ENCODE measurements at regions not wholly inside any gene's neighbourhood (a gene's known extent, or its start where the extent isn't known, plus 50 kb on each side); places are given as distances from the start of the nearest gene placed in this dataset.

GRCh38 chr9:27755846-27756245 lies 182.6 kb upstream of the C9orf72 start:
- DNase-seq: no peak

- no peak for DNase-seq
Observed at GRCh38 chr9:27756418-27756817, 183.1 kb upstream of the C9orf72 start.

GRCh38 chr9:27763831-27764230 lies 190.6 kb upstream of the C9orf72 start:
- no peak for DNase-seq

GRCh38 chr9:27765266-27766072 lies 192.2 kb upstream of the C9orf72 start:
- no peak for DNase-seq

- no peak for DNase-seq
Observed at GRCh38 chr9:27766073-27766835, 193.0 kb upstream of the C9orf72 start.

GRCh38 chr9:27768781-27769180 lies 195.5 kb upstream of the C9orf72 start:
- no peak for DNase-seq

GRCh38 chr9:27770541-27770940 lies 197.3 kb upstream of the C9orf72 start:
- DNase-seq: no peak

- DNase-seq: no peak
Observed at GRCh38 chr9:27771803-27772545, 198.7 kb upstream of the C9orf72 start.

GRCh38 chr9:27784847-27785713 lies 211.8 kb upstream of the C9orf72 start:
- no peak for DNase-seq

- no peak for DNase-seq
Observed at GRCh38 chr9:27785714-27786100, 212.4 kb upstream of the C9orf72 start.

GRCh38 chr9:27787891-27788290 lies 214.6 kb upstream of the C9orf72 start:
- no peak for DNase-seq

GRCh38 chr9:27791311-27791710 lies 218.0 kb upstream of the C9orf72 start:
- no peak for DNase-seq

- no peak for DNase-seq
Observed at GRCh38 chr9:27792971-27793689, 219.8 kb upstream of the C9orf72 start.

GRCh38 chr9:27799326-27799725 lies 226.0 kb upstream of the C9orf72 start:
- DNase-seq: no peak

GRCh38 chr9:27800159-27800558 lies 226.9 kb upstream of the C9orf72 start:
- no peak for DNase-seq

- DNase-seq: no peak
Observed at GRCh38 chr9:27800692-27801370, 227.6 kb upstream of the C9orf72 start.

- DNase-seq: no peak
Observed at GRCh38 chr9:27801545-27801944, 228.3 kb upstream of the C9orf72 start.

GRCh38 chr9:27802418-27802817 lies 229.1 kb upstream of the C9orf72 start:
- DNase-seq: no peak

- DNase-seq: no peak
Observed at GRCh38 chr9:27808864-27809263, 235.6 kb upstream of the C9orf72 start.

- no peak for DNase-seq
Observed at GRCh38 chr9:27817747-27818146, 244.5 kb upstream of the C9orf72 start.

GRCh38 chr9:27818348-27818747 lies 245.1 kb upstream of the C9orf72 start:
- DNase-seq: no peak

Data from CD4-positive, alpha-beta T cell treated with Interferon alpha-2 for 1 hour (primary cell).